A549 (cell line): ENCODE measurements at regions not wholly inside any gene's neighbourhood (a gene's known extent, or its start where the extent isn't known, plus 50 kb on each side); places are given as distances from the start of the nearest gene placed in this dataset.

Source experiments
- ATAC-seq, 2 experiments: fragments of 200-7000 bp in 1 of 2; fragments of >200 bp in 1 of 2; cut with Nextera tagmentation in 1 of 2; cut with Tn5 transposase in 1 of 2; 3 replicates each; pipeline versions ENCODE4 v1.8.0 to v1.9.1; 2018 to 2020; ENCODE audit warnings: mild to moderate bottlenecking in 1 of 2, moderate library complexity in 1 of 2
- CTCF ChIA-PET: fragments of 300-600 bp; sonication (Branson Sonifier 250); formaldehyde crosslinking; extraction: SDS; loops from one replicate; lab custom pipeline; 2021; ENCODE audit warnings: antibody characterized with exemption, inconsistent platforms; lab: Yijun Ruan, JAX
- POLR2A ChIA-PET: fragments of 350-600 bp; formaldehyde crosslinking; extraction: SDS; loops from one replicate; lab custom pipeline; 2021; ENCODE audit warnings: antibody characterized with exemption, inconsistent platforms; lab: Yijun Ruan, JAX
- DNase-seq, 2 experiments: peaks; one replicate each; pipeline versions ENCODE4 v3.0.0 to v3.0.0-alpha.2; 2011 to 2016; ENCODE audit warnings: low read depth in 1 of 2, low spot score in 1 of 2
- FAIRE-seq: peaks from 2 replicates; lab custom pipeline; 2011; peaks lifted over from hg19 to GRCh38; lab: Jason Lieb, UNC
- H3K27ac ChIP-seq, 2 experiments: fragments of >200 bp; sonication (Bioruptor Twin); formaldehyde crosslinking; 3 replicates each; pipeline ENCODE4 v1.5.1; 2016 to 2017
- H3K4me1 ChIP-seq: fragments of >200 bp; sonication (Bioruptor Twin); formaldehyde crosslinking; 3 replicates; pipeline ENCODE4 v1.6.1; 2016
- H3K4me2 ChIP-seq: fragments of >200 bp; sonication (Bioruptor Twin); formaldehyde crosslinking; 3 replicates; pipeline ENCODE4 v1.6.1; 2016
- H3K4me3 ChIP-seq: fragments of >200 bp; sonication (Bioruptor Twin); formaldehyde crosslinking; 3 replicates; pipeline ENCODE4 v1.5.1; 2016
- H3K9me3 ChIP-seq: fragments of >200 bp; sonication (Bioruptor Twin); formaldehyde crosslinking; 3 replicates; pipeline ENCODE4 v1.6.1; 2016
- CEBPB ChIP-seq, 2 experiments: fragments of >200 bp in 1 of 2; sonication (Bioruptor Twin) in 1 of 2; formaldehyde crosslinking in 1 of 2; IDR thresholded peaks; 2 replicates each; pipeline ENCODE4 v1.6.1; 2012 to 2016
- EHMT2 ChIP-seq: fragments of 200-600 bp; sonication (generic); IDR thresholded peaks from 2 replicates; pipeline ENCODE4 v1.6.1; 2016; ENCODE audit warnings: antibody characterized with exemption, low read depth, mild to moderate bottlenecking, moderate library complexity
- ESRRA ChIP-seq: fragments of 150-350 bp; IDR thresholded peaks from 2 replicates; pipeline ENCODE4 v1.6.1; 2014; ENCODE audit warnings: mild to moderate bottlenecking, low read length, borderline replicate concordance
- FOXS1 ChIP-seq: fragments of 250-450 bp; sonication (Bioruptor Pico); IDR thresholded peaks from 2 replicates; pipeline ENCODE4 v1.5.0; 2020; ENCODE audit warnings: mild to moderate bottlenecking, moderate library complexity
- HOXB5 ChIP-seq: fragments of 250-450 bp; sonication (Bioruptor Pico); IDR thresholded peaks from 2 replicates; pipeline ENCODE4 v1.5.0; 2020; ENCODE audit warnings: mild to moderate bottlenecking, moderate library complexity
- JUNB ChIP-seq: fragments of >200 bp; sonication (Bioruptor Twin); formaldehyde crosslinking; IDR thresholded peaks from 2 replicates; pipeline ENCODE4 v1.6.1; 2016
- NPAS2 ChIP-seq: fragments of 250-450 bp; sonication (Bioruptor Pico); IDR thresholded peaks from 2 replicates; pipeline ENCODE4 v1.8.0; 2022; ENCODE audit warnings: mild to moderate bottlenecking, moderate library complexity, borderline replicate concordance
- POLR2A ChIP-seq: IDR thresholded peaks from 2 replicates; pipeline ENCODE4 v1.6.1; 2012; ENCODE audit warnings: mild to moderate bottlenecking, low read length
- POLR2AphosphoS2 ChIP-seq: conservative IDR thresholded peaks from 2 replicates; pipeline ENCODE4 v1.6.1; 2012; ENCODE audit warnings: low read length, improper control_type of control experiment, inconsistent platforms
- SMC3 ChIP-seq: fragments of >200 bp; sonication (Bioruptor Twin); formaldehyde crosslinking; IDR thresholded peaks from 3 replicates; pipeline ENCODE4 v1.6.1; 2018; ENCODE audit warnings: inconsistent platforms
- SREBF2 ChIP-seq: fragments of 450-650 bp; IDR thresholded peaks from 2 replicates; pipeline ENCODE4 v1.6.1; 2014; ENCODE audit warnings: mild to moderate bottlenecking, moderate library complexity
- TFCP2L1 ChIP-seq: fragments of 250-450 bp; sonication (Bioruptor Pico); IDR thresholded peaks from 2 replicates; pipeline ENCODE4 v1.5.0; 2021; ENCODE audit warnings: mild to moderate bottlenecking
- ZC3H11A ChIP-seq: fragments of 450-650 bp; IDR thresholded peaks from 2 replicates; pipeline ENCODE4 v1.6.1; 2014; ENCODE audit warnings: antibody characterized with exemption, mild to moderate bottlenecking
- ZNF302 ChIP-seq: fragments of 250-450 bp; sonication (Bioruptor Pico); IDR thresholded peaks from 2 replicates; pipeline ENCODE4 v1.9.0; 2021; ENCODE audit warnings: inconsistent platforms, mild to moderate bottlenecking, moderate library complexity
- ZSCAN20 ChIP-seq: fragments of 250-450 bp; sonication (Bioruptor Pico); IDR thresholded peaks from 2 replicates; pipeline ENCODE4 v1.8.0; 2022; ENCODE audit warnings: mild to moderate bottlenecking, moderate library complexity
- WGBS: methylation state at CpG from one replicate; pipeline ENCODE4 v1.1.6; 2017; ENCODE audit errors: missing lambda C conversion rate; 5-methylcytosine and 5-hydroxymethylcytosine counted together
- TF ChIP-seq, protein P1 (sequence below): fragments of >200 bp; sonication (Bioruptor Twin); formaldehyde crosslinking; IDR thresholded peaks from 3 replicates; pipeline ENCODE4 v1.6.1; 2016
- TF ChIP-seq, protein P2 (sequence below): fragments of 150-350 bp; IDR thresholded peaks from 2 replicates; pipeline ENCODE4 v1.6.1; 2014; ENCODE audit warnings: low read depth, mild to moderate bottlenecking, low read length
- TF ChIP-seq, protein P3 (sequence below): fragments of 250-450 bp; sonication (Bioruptor Pico); IDR thresholded peaks from 2 replicates; pipeline ENCODE4 v1.5.0; 2020; ENCODE audit warnings: low read depth, mild to moderate bottlenecking, moderate library complexity
- TF ChIP-seq, protein P4 (sequence below): fragments of 200-600 bp; sonication (generic); IDR thresholded peaks from 2 replicates; pipeline ENCODE4 v1.6.1; 2016; ENCODE audit warnings: antibody characterized with exemption, mild to moderate bottlenecking, moderate library complexity
- TF ChIP-seq, protein P5 (sequence below): IDR thresholded peaks from 2 replicates; pipeline ENCODE4 v1.6.1; 2012
- TF ChIP-seq, protein P6 (sequence below): fragments of 250-450 bp; sonication (Bioruptor Pico); IDR thresholded peaks from 2 replicates; pipeline ENCODE4 v1.5.0; 2021; ENCODE audit warnings: mild to moderate bottlenecking, moderate library complexity, borderline replicate concordance

DNA sequence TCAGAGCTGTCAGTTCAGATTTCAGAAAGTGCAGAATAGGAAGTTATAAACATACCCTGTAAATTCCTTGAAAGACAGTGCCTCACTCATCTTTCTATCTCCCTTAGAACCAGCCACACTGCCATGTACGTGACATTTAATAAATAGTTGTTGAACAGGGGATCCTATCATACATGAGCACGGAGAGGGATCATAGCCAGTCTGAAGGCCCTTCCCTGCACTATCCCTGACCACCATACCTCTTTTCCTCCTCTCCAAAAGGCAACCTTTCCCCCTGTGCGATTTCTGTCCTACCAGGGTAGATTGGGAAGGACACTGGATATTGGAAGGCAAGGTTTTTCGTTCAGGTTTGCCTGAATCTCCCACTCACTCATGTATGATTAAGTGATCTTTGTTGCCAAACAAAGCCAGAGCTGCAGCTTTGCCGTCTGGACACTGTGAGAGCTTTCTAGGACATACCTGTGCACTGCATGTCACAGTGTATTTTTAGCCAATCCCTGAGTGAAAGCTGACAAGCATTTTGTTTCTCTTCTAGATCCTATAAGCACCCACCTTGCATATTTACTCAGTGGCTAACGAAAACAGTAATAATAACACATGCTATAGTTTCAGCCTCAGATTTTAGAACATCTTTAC lies 986.5 kb upstream of the WWC1 start:
- Histone ChIP-seq H3K4me3 (no peak overlapping the region), H3K9me3 (no peaks in the 10 kb centered on the region), H3K4me1 (no peaks in the 10 kb centered on the region), H3K27ac (no peak overlapping the region), H3K4me2 (no peak overlapping the region)
- ATAC-seq (no peak), DNase-seq (no peak), FAIRE-seq (no peak)
- POLR2A ChIA-PET = no interaction called here
- 28% methylated on average over 6 of the region's 6 CpGs for WGBS
- CTCF ChIA-PET = interaction anchor here (1.9 kb wide), 1 partner anchor 13 kb away, joined by 6 read pairs; no protein-coding TSS in a partner anchor
- TF ChIP-seq SREBF2 = no peak
- TF ChIP-seq JUNB = no peak
- no peak for TF ChIP-seq ZC3H11A
- TF ChIP-seq FOXS1 = no peak
- no peak for TF ChIP-seq CEBPB (IDR thresholded peaks at IDR 0.05)
- no peak for TF ChIP-seq POLR2AphosphoS2
- TF ChIP-seq, protein P1, sequence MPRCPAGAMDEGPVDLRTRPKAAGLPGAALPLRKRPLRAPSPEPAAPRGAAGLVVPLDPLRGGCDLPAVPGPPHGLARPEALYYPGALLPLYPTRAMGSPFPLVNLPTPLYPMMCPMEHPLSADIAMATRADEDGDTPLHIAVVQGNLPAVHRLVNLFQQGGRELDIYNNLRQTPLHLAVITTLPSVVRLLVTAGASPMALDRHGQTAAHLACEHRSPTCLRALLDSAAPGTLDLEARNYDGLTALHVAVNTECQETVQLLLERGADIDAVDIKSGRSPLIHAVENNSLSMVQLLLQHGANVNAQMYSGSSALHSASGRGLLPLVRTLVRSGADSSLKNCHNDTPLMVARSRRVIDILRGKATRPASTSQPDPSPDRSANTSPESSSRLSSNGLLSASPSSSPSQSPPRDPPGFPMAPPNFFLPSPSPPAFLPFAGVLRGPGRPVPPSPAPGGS = no peak
- no peak for TF ChIP-seq SMC3
- TF ChIP-seq, protein P2, sequence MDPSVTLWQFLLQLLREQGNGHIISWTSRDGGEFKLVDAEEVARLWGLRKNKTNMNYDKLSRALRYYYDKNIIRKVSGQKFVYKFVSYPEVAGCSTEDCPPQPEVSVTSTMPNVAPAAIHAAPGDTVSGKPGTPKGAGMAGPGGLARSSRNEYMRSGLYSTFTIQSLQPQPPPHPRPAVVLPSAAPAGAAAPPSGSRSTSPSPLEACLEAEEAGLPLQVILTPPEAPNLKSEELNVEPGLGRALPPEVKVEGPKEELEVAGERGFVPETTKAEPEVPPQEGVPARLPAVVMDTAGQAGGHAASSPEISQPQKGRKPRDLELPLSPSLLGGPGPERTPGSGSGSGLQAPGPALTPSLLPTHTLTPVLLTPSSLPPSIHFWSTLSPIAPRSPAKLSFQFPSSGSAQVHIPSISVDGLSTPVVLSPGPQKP = no peak
- no peak for TF ChIP-seq ZSCAN20 (CRISPR knock-in tag)
- TF ChIP-seq, protein P3, sequence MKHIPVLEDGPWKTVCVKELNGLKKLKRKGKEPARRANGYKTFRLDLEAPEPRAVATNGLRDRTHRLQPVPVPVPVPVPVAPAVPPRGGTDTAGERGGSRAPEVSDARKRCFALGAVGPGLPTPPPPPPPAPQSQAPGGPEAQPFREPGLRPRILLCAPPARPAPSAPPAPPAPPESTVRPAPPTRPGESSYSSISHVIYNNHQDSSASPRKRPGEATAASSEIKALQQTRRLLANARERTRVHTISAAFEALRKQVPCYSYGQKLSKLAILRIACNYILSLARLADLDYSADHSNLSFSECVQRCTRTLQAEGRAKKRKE = no peak
- no peak for TF ChIP-seq TFCP2L1 (CRISPR knock-in tag)
- TF ChIP-seq, protein P4, sequence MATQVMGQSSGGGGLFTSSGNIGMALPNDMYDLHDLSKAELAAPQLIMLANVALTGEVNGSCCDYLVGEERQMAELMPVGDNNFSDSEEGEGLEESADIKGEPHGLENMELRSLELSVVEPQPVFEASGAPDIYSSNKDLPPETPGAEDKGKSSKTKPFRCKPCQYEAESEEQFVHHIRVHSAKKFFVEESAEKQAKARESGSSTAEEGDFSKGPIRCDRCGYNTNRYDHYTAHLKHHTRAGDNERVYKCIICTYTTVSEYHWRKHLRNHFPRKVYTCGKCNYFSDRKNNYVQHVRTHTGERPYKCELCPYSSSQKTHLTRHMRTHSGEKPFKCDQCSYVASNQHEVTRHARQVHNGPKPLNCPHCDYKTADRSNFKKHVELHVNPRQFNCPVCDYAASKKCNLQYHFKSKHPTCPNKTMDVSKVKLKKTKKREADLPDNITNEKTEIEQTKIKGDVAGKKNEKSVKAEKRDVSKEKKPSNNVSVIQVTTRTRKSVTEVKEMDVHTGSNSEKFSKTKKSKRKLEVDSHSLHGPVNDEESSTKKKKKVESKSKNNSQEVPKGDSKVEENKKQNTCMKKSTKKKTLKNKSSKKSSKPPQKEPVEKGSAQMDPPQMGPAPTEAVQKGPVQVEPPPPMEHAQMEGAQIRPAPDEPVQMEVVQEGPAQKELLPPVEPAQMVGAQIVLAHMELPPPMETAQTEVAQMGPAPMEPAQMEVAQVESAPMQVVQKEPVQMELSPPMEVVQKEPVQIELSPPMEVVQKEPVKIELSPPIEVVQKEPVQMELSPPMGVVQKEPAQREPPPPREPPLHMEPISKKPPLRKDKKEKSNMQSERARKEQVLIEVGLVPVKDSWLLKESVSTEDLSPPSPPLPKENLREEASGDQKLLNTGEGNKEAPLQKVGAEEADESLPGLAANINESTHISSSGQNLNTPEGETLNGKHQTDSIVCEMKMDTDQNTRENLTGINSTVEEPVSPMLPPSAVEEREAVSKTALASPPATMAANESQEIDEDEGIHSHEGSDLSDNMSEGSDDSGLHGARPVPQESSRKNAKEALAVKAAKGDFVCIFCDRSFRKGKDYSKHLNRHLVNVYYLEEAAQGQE = no peak
- no peak for TF ChIP-seq ESRRA
- no peak for TF ChIP-seq ZNF302 (CRISPR knock-in tag)
- TF ChIP-seq NPAS2 = no peak
- no peak for TF ChIP-seq EHMT2
- TF ChIP-seq HOXB5 (CRISPR knock-in tag) = no peak
- no peak for TF ChIP-seq POLR2A

DNA sequence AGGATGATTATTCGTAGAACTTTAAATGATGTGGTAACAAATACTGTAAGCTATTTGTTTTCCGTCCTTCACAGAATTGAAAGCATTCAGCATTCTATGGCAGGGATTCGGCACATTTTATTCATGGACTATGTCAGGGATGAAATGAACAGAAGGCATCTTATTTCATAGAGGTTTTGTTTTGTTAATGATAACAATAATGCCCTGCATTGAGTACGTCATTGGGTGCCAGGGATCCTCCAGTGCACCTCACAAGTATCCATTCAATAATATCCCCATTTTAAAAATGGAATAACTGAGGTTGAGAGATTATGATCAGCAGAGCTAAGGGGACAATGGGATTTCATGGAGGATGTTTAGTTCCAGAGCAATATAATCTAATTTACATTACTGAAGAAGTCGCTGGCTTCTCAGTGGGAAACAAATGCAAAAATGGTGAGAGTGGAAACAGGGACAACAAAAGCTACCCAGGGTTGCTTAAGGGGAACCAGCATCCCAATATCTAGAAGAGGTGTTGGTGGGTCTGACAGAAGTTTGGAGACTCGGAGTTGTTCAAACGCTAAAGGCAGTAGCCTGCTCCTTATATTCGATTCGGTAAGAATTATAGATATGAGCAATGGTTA lies 985.7 kb upstream of the WWC1 start:
- FAIRE-seq (no peak), ATAC-seq (no peak), DNase-seq (no peak)
- H3K4me1 ChIP-seq = no peaks in the 10 kb centered on the region
- CTCF ChIA-PET = interaction anchor here (1.9 kb wide), 1 partner anchor 12 kb away, joined by 6 read pairs; no protein-coding TSS in a partner anchor
- WGBS = 76% methylated on average over 9 of the region's 9 CpGs
- H3K4me3 ChIP-seq = no peak overlapping the region
- no peak overlapping the region for H3K27ac ChIP-seq
- TF ChIP-seq ZNF302 (CRISPR knock-in tag) (no peak), SMC3 (no peak)
- TF ChIP-seq, protein P5, sequence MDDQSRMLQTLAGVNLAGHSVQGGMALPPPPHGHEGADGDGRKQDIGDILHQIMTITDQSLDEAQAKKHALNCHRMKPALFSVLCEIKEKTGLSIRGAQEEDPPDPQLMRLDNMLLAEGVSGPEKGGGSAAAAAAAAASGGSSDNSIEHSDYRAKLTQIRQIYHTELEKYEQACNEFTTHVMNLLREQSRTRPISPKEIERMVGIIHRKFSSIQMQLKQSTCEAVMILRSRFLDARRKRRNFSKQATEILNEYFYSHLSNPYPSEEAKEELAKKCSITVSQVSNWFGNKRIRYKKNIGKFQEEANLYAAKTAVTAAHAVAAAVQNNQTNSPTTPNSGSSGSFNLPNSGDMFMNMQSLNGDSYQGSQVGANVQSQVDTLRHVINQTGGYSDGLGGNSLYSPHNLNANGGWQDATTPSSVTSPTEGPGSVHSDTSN = no peak
- TF ChIP-seq, protein P6, sequence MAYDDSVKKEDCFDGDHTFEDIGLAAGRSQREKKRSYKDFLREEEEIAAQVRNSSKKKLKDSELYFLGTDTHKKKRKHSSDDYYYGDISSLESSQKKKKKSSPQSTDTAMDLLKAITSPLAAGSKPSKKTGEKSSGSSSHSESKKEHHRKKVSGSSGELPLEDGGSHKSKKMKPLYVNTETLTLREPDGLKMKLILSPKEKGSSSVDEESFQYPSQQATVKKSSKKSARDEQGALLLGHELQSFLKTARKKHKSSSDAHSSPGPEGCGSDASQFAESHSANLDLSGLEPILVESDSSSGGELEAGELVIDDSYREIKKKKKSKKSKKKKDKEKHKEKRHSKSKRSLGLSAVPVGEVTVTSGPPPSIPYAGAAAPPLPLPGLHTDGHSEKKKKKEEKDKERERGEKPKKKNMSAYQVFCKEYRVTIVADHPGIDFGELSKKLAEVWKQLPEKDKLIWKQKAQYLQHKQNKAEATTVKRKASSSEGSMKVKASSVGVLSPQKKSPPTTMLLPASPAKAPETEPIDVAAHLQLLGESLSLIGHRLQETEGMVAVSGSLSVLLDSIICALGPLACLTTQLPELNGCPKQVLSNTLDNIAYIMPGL (CRISPR knock-in tag) = no peak
- H3K4me2 ChIP-seq = no peak overlapping the region
- POLR2A ChIA-PET = no interaction called here
- H3K9me3 ChIP-seq = no peaks in the 10 kb centered on the region
